H9 (cell line): ENCODE measurements at regions not wholly inside any gene's neighbourhood (a gene's known extent, or its start where the extent isn't known, plus 50 kb on each side); places are given as distances from the start of the nearest gene placed in this dataset.

Experiments used
- DNase-seq: peaks from one replicate; pipeline ENCODE4 v3.0.0-alpha.2; 2017
- H2AFZ ChIP-seq: one replicate; pipeline ENCODE4 v1.6.1; 2013; ENCODE audit warnings: mild to moderate bottlenecking, low read length, control low read depth, moderate library complexity
- H2AK5ac ChIP-seq: 2 replicates; pipeline ENCODE4 v1.6.1; 2013; ENCODE audit warnings: low read length, control low read depth, mixed read lengths; ENCODE audit not compliant: insufficient read length
- H2BK120ac ChIP-seq: one replicate; pipeline ENCODE4 v1.6.1; 2013; ENCODE audit warnings: low read depth, mild to moderate bottlenecking, low read length, control low read depth, inconsistent platforms; ENCODE audit not compliant: poor library complexity, severe bottlenecking
- H2BK12ac ChIP-seq: 2 replicates; pipeline ENCODE4 v1.6.1; 2013; ENCODE audit warnings: low read length, control low read depth, mixed read lengths, low read depth; ENCODE audit not compliant: insufficient read length
- H2BK15ac ChIP-seq: 2 replicates; pipeline ENCODE4 v1.6.1; 2013; ENCODE audit warnings: low read depth, low read length, control low read depth
- H2BK20ac ChIP-seq: one replicate; pipeline ENCODE4 v1.6.1; 2013; ENCODE audit warnings: low read depth, mild to moderate bottlenecking, low read length, control low read depth, inconsistent platforms; ENCODE audit not compliant: poor library complexity, severe bottlenecking
- H2BK5ac ChIP-seq: 2 replicates; pipeline ENCODE4 v1.6.1; 2013; ENCODE audit warnings: low read length, control low read depth, mixed read lengths; ENCODE audit not compliant: insufficient read length
- H3K14ac ChIP-seq: 2 replicates; pipeline ENCODE4 v1.6.1; 2013; ENCODE audit warnings: low read length, control low read depth; ENCODE audit not compliant: insufficient read depth
- H3K18ac ChIP-seq: 2 replicates; pipeline ENCODE4 v1.6.1; 2013; ENCODE audit warnings: low read depth, mild to moderate bottlenecking, mixed read lengths, low read length, control low read depth; ENCODE audit not compliant: insufficient read length
- H3K23ac ChIP-seq: 2 replicates; pipeline ENCODE4 v1.6.1; 2013; ENCODE audit warnings: low read length, control low read depth, mixed read lengths, low read depth; ENCODE audit not compliant: insufficient read length
- H3K23me2 ChIP-seq: 2 replicates; pipeline ENCODE4 v1.6.1; 2013; ENCODE audit warnings: low read depth, mild to moderate bottlenecking, mixed read lengths, low read length, control low read depth; ENCODE audit not compliant: insufficient read length, poor library complexity, severe bottlenecking
- H3K27ac ChIP-seq: 2 replicates; pipeline ENCODE4 v1.5.1; 2013; ENCODE audit warnings: low read length, control low read depth, mixed read lengths, low read depth; ENCODE audit not compliant: insufficient read length
- H3K27me3 ChIP-seq: 2 replicates; pipeline ENCODE4 v1.6.1; 2013; ENCODE audit warnings: low read length, control low read depth, inconsistent platforms; ENCODE audit not compliant: insufficient read depth
- H3K4ac ChIP-seq: 2 replicates; pipeline ENCODE4 v1.6.1; 2013; ENCODE audit warnings: low read depth, mild to moderate bottlenecking, control low read depth, inconsistent platforms, low read length, moderate library complexity
- H3K4me1 ChIP-seq: 2 replicates; pipeline ENCODE4 v1.6.1; 2013; ENCODE audit warnings: low read length, control low read depth, inconsistent platforms; ENCODE audit not compliant: insufficient read depth
- H3K4me2 ChIP-seq: 2 replicates; pipeline ENCODE4 v1.6.1; 2013; ENCODE audit warnings: low read length, control low read depth, mixed read lengths; ENCODE audit not compliant: insufficient read length, insufficient read depth
- H3K56ac ChIP-seq: 2 replicates; pipeline ENCODE4 v1.6.1; 2013; ENCODE audit warnings: low read depth, mild to moderate bottlenecking, mixed read lengths, low read length, control low read depth; ENCODE audit not compliant: insufficient read length
- H3K79me1 ChIP-seq: 2 replicates; pipeline ENCODE4 v1.6.1; 2013; ENCODE audit warnings: low read depth, mild to moderate bottlenecking, moderate library complexity, low read length, control low read depth, inconsistent platforms; ENCODE audit not compliant: insufficient read depth, poor library complexity, severe bottlenecking
- H3K79me2 ChIP-seq: 2 replicates; pipeline ENCODE4 v1.6.1; 2013; ENCODE audit warnings: low read length, control low read depth, inconsistent platforms; ENCODE audit not compliant: insufficient read depth
- H3K9ac ChIP-seq: 2 replicates; pipeline ENCODE4 v1.6.1; 2013; ENCODE audit warnings: low read length, control low read depth, mixed read lengths; ENCODE audit not compliant: insufficient read length; ENCODE audit errors: extremely low read depth
- H3K9me3 ChIP-seq: one replicate; pipeline ENCODE4 v1.6.1; 2013; ENCODE audit warnings: low read depth, low read length, inconsistent platforms; ENCODE audit not compliant: control insufficient read depth
- H3T11ph ChIP-seq: one replicate; pipeline ENCODE4 v1.6.1; 2013; ENCODE audit warnings: mild to moderate bottlenecking, low read length, control low read depth, inconsistent platforms
- H4K20me1 ChIP-seq: one replicate; pipeline ENCODE4 v1.6.1; 2013; ENCODE audit not compliant: control insufficient read depth, insufficient read length, insufficient read depth
- H4K5ac ChIP-seq: 2 replicates; pipeline ENCODE4 v1.6.1; 2013; ENCODE audit warnings: low read depth, mild to moderate bottlenecking, mixed read lengths, low read length, control low read depth; ENCODE audit not compliant: insufficient read length
- H4K8ac ChIP-seq: replicated peaks from 2 replicates; pipeline ENCODE4 v1.6.1; 2013; ENCODE audit warnings: low read length, control low read depth, mixed read lengths, low read depth; ENCODE audit not compliant: insufficient read length
- H4K91ac ChIP-seq: 2 replicates; pipeline ENCODE4 v1.6.1; 2013; ENCODE audit warnings: low read depth, mild to moderate bottlenecking, moderate library complexity, mixed read lengths, low read length, control low read depth; ENCODE audit not compliant: insufficient read length
- H3K27ac Mint-ChIP-seq, 3 experiments: 2 replicates in 2 of 3; 3 replicates in 1 of 3; pipeline ENCODE4 v1.8.0; 2020 to 2021; ENCODE audit warnings: mixed read lengths in 3 of 3, mild to moderate bottlenecking in 1 of 3, moderate library complexity in 1 of 3
- H3K27me3 Mint-ChIP-seq: 2 replicates; pipeline ENCODE4 v1.8.0; 2021; ENCODE audit warnings: low read depth, mild to moderate bottlenecking, moderate library complexity, mixed read lengths
- H3K36me3 Mint-ChIP-seq, 3 experiments: 2 replicates in 2 of 3; 3 replicates in 1 of 3; pipeline ENCODE4 v1.8.0; 2020 to 2021; ENCODE audit warnings: low read depth in 3 of 3, mixed read lengths in 3 of 3; ENCODE audit not compliant: insufficient read depth in 1 of 3
- H3K4me1 Mint-ChIP-seq, 2 experiments: 2 replicates each; pipeline ENCODE4 v1.8.0; 2020; ENCODE audit warnings: mixed read lengths in 2 of 2
- H3K4me3 Mint-ChIP-seq, 2 experiments: 2 replicates in 1 of 2; 3 replicates in 1 of 2; pipeline ENCODE4 v1.8.0; 2020 to 2021; ENCODE audit warnings: mild to moderate bottlenecking in 2 of 2, mixed read lengths in 2 of 2, moderate library complexity in 1 of 2
- H3K9me3 Mint-ChIP-seq, 2 experiments: 2 replicates in 1 of 2; 3 replicates in 1 of 2; pipeline ENCODE4 v1.8.0; 2020; ENCODE audit warnings: mild to moderate bottlenecking in 2 of 2, mixed read lengths in 2 of 2, moderate library complexity in 1 of 2
- WGBS: extraction: QIAGEN DNeasy Blood & Tissue Kit; methylation state at CpG from one replicate; pipeline ENCODE4 v1.1.7; 2013; ENCODE audit warnings: missing lambda C conversion rate, low lambda C conversion rate, mixed read lengths; ENCODE audit not compliant: insufficient read length; ENCODE audit errors: extremely low coverage; 5-methylcytosine and 5-hydroxymethylcytosine counted together
- TF ChIP-seq, protein P1 (sequence below): fragments of 200-600 bp; sonication (generic); conservative IDR thresholded peaks from 3 replicates; pipeline ENCODE4 v1.8.0; 2021; ENCODE audit warnings: antibody characterized with exemption, mild to moderate bottlenecking

DNA sequence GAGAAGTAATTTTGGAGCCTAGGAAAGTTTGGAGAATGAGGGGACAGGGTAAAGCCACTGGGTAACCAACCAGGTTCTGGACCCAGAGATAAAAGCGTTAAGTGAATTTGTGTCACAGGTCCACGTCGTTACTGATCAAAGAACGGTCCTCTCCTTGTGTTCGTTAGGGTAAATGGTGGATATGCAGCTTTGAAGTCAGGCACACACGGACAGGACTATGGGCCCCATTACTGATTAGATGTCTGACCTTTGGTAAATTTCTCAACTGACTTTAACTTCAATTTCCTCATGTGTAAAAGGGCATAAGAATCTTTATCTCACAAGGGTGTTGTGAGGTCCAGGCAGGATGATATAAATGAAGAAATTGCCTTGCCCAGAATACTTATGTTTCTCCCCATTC, 76.6 kb downstream of the EMP1 start:
- no peak overlapping the region for H3K4me3 Mint-ChIP-seq

More for the DNA sequence above, 76.6 kb downstream of the EMP1 start:
- Mint-ChIP-seq H3K27me3 (peaks cover under 1% of the 10 kb centered on the region; the same call in 1 of the 2 replicates), H3K27ac (no peak overlapping the region), H3K4me1 (peaks cover 17 to 31% of the 10 kb centered on the region in 2 experiments), H3K9me3 (no peaks in the 10 kb centered on the region), H3K36me3 (no peaks in the 10 kb centered on the region)
- DNase-seq: no peak
- no peak overlapping the region for H3K4ac ChIP-seq
- H3K79me1 ChIP-seq: no peaks in the 10 kb centered on the region
- no peak overlapping the region for H2BK20ac ChIP-seq
- H4K20me1 ChIP-seq: no peaks in the 10 kb centered on the region
- H3K23ac ChIP-seq: no peak overlapping the region
- H3K27ac ChIP-seq: no peak overlapping the region
- no peak overlapping the region for H4K5ac ChIP-seq
- H2AK5ac ChIP-seq: no peak overlapping the region
- no peak overlapping the region for H4K8ac ChIP-seq
- H3K9me3 ChIP-seq: no peaks in the 10 kb centered on the region
- no peak overlapping the region for H3K56ac ChIP-seq
- H3K14ac ChIP-seq: no peak overlapping the region
- H2BK120ac ChIP-seq: no peak overlapping the region
- TF ChIP-seq, protein P1, sequence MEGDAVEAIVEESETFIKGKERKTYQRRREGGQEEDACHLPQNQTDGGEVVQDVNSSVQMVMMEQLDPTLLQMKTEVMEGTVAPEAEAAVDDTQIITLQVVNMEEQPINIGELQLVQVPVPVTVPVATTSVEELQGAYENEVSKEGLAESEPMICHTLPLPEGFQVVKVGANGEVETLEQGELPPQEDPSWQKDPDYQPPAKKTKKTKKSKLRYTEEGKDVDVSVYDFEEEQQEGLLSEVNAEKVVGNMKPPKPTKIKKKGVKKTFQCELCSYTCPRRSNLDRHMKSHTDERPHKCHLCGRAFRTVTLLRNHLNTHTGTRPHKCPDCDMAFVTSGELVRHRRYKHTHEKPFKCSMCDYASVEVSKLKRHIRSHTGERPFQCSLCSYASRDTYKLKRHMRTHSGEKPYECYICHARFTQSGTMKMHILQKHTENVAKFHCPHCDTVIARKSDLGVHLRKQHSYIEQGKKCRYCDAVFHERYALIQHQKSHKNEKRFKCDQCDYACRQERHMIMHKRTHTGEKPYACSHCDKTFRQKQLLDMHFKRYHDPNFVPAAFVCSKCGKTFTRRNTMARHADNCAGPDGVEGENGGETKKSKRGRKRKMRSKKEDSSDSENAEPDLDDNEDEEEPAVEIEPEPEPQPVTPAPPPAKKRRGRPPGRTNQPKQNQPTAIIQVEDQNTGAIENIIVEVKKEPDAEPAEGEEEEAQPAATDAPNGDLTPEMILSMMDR: no peak
- no CpG with 5 or more reads among the region's 6 CpGs for WGBS
- no peak overlapping the region for H2BK12ac ChIP-seq
- no peak overlapping the region for H3K4me2 ChIP-seq
- H3K18ac ChIP-seq: no peak overlapping the region
- no peak overlapping the region for H4K91ac ChIP-seq
- no peaks in the 10 kb centered on the region for H3K23me2 ChIP-seq
- H3K27me3 ChIP-seq: no peaks in the 10 kb centered on the region
- no peak overlapping the region for H2BK5ac ChIP-seq
- H2AFZ ChIP-seq: no peak overlapping the region
- H3K4me1 ChIP-seq: no peaks in the 10 kb centered on the region; the same call in 1 of the 2 replicates
- no peak overlapping the region for H3K9ac ChIP-seq
- no peak overlapping the region for H3T11ph ChIP-seq
- H2BK15ac ChIP-seq: no peak overlapping the region
- no peaks in the 10 kb centered on the region for H3K79me2 ChIP-seq
